Effector memory CD4-positive, alpha-beta T cell (primary cell): ENCODE measurements at regions not wholly inside any gene's neighbourhood (a gene's known extent, or its start where the extent isn't known, plus 50 kb on each side); places are given as distances from the start of the nearest gene placed in this dataset.

Experiments
- DNase-seq, 3 donors: peaks; one replicate each; pipeline ENCODE4 v3.0.0-alpha.2; 2020
- H3K27ac ChIP-seq: 2 replicates; pipeline ENCODE4 v1.7.0; 2013; ENCODE audit warnings: mild to moderate bottlenecking, low read length, moderate library complexity; ENCODE audit not compliant: insufficient read depth, poor library complexity, severe bottlenecking
- H3K27me3 ChIP-seq: replicated peaks from 2 replicates; pipeline ENCODE4 v1.7.0; 2013; ENCODE audit warnings: mild to moderate bottlenecking, low read length; ENCODE audit not compliant: insufficient read depth, control insufficient read depth, poor library complexity, severe bottlenecking
- H3K36me3 ChIP-seq: 2 replicates; pipeline ENCODE4 v1.7.0; 2013; ENCODE audit warnings: mild to moderate bottlenecking, low read length, moderate library complexity; ENCODE audit not compliant: control insufficient read depth, insufficient read depth
- H3K4me1 ChIP-seq: 2 replicates; pipeline ENCODE4 v1.7.0; 2013; ENCODE audit warnings: low read length, mild to moderate bottlenecking; ENCODE audit not compliant: control insufficient read depth, insufficient read depth, poor library complexity, severe bottlenecking
- H3K4me3 ChIP-seq: 2 replicates; pipeline ENCODE4 v1.7.0; 2013; ENCODE audit warnings: low read length, low read depth, mild to moderate bottlenecking; ENCODE audit not compliant: insufficient read depth, poor library complexity, severe bottlenecking
- H3K9me3 ChIP-seq: 2 replicates; pipeline ENCODE4 v1.7.0; 2013; ENCODE audit warnings: mild to moderate bottlenecking, low read length, moderate library complexity; ENCODE audit not compliant: control insufficient read depth

- no peak overlapping the region for H3K4me3 ChIP-seq
- H3K36me3 ChIP-seq = no peaks in the 10 kb centered on the region
- H3K4me1 ChIP-seq = no peaks in the 10 kb centered on the region
- H3K27ac ChIP-seq = no peak overlapping the region
- H3K9me3 ChIP-seq = no peaks in the 10 kb centered on the region
- no peak for DNase-seq
- H3K27me3 ChIP-seq = no peaks in the 10 kb centered on the region
Measured at GRCh38 chr2:552906-553305, 124.3 kb downstream of the TMEM18 start.

- Histone ChIP-seq H3K9me3 (no peaks in the 10 kb centered on the region), H3K27ac (no peak overlapping the region), H3K4me1 (no peaks in the 10 kb centered on the region), H3K36me3 (no peaks in the 10 kb centered on the region), H3K4me3 (no peak overlapping the region), H3K27me3 (no peaks in the 10 kb centered on the region)
- no peak for DNase-seq
Measured at GRCh38 chr2:551621-552020, 125.6 kb downstream of the TMEM18 start.

- Histone ChIP-seq H3K4me3 (no peak overlapping the region), H3K27me3 (no peaks in the 10 kb centered on the region), H3K9me3 (no peaks in the 10 kb centered on the region), H3K4me1 (no peaks in the 10 kb centered on the region), H3K36me3 (no peaks in the 10 kb centered on the region), H3K27ac (no peak overlapping the region)
- DNase-seq = no peak
Measured at GRCh38 chr2:550860-551567, 126.2 kb downstream of the TMEM18 start.

- no peak overlapping the region for H3K27ac ChIP-seq
- no peaks in the 10 kb centered on the region for H3K36me3 ChIP-seq
- H3K27me3 ChIP-seq = no peaks in the 10 kb centered on the region
- H3K4me3 ChIP-seq = no peak overlapping the region
- no peak for DNase-seq
- H3K4me1 ChIP-seq = no peaks in the 10 kb centered on the region
- no peaks in the 10 kb centered on the region for H3K9me3 ChIP-seq
Measured at GRCh38 chr2:545711-546650, 131.2 kb downstream of the TMEM18 start.

GRCh38 chr2:545228-545627 is 132.0 kb downstream of the TMEM18 start:
- Histone ChIP-seq H3K4me3 (no peak overlapping the region), H3K27me3 (no peaks in the 10 kb centered on the region), H3K27ac (no peak overlapping the region), H3K4me1 (no peaks in the 10 kb centered on the region), H3K36me3 (no peaks in the 10 kb centered on the region), H3K9me3 (no peaks in the 10 kb centered on the region)
- DNase-seq = no peak

- H3K4me1 ChIP-seq = no peaks in the 10 kb centered on the region
- no peaks in the 10 kb centered on the region for H3K27me3 ChIP-seq
- H3K36me3 ChIP-seq = no peaks in the 10 kb centered on the region
- H3K4me3 ChIP-seq = no peak overlapping the region
- H3K9me3 ChIP-seq = no peaks in the 10 kb centered on the region
- DNase-seq = no peak
- no peak overlapping the region for H3K27ac ChIP-seq
Measured at GRCh38 chr2:538646-539045, 138.6 kb downstream of the TMEM18 start.

GRCh38 chr2:535222-535621 is 142.0 kb downstream of the TMEM18 start:
- no peak for DNase-seq
- Histone ChIP-seq H3K4me1 (no peaks in the 10 kb centered on the region), H3K9me3 (no peaks in the 10 kb centered on the region), H3K27ac (no peak overlapping the region), H3K36me3 (no peaks in the 10 kb centered on the region), H3K4me3 (no peak overlapping the region), H3K27me3 (no peaks in the 10 kb centered on the region)

- no peaks in the 10 kb centered on the region for H3K27me3 ChIP-seq
- H3K36me3 ChIP-seq = no peaks in the 10 kb centered on the region
- H3K27ac ChIP-seq = no peak overlapping the region
- no peak for DNase-seq
- H3K9me3 ChIP-seq = no peaks in the 10 kb centered on the region
- H3K4me3 ChIP-seq = no peak overlapping the region
- no peaks in the 10 kb centered on the region for H3K4me1 ChIP-seq
Measured at GRCh38 chr2:529852-530251, 147.4 kb downstream of the TMEM18 start.

- Histone ChIP-seq H3K4me3 (no peak overlapping the region), H3K36me3 (no peaks in the 10 kb centered on the region), H3K9me3 (no peaks in the 10 kb centered on the region), H3K4me1 (no peaks in the 10 kb centered on the region), H3K27ac (no peak overlapping the region), H3K27me3 (no peaks in the 10 kb centered on the region)
- DNase-seq = no peak
Measured at GRCh38 chr2:529424-529823, 147.8 kb downstream of the TMEM18 start.

- H3K4me1 ChIP-seq = no peaks in the 10 kb centered on the region
- no peaks in the 10 kb centered on the region for H3K9me3 ChIP-seq
- no peak for DNase-seq
- no peak overlapping the region for H3K4me3 ChIP-seq
- H3K27ac ChIP-seq = no peak overlapping the region
- no peaks in the 10 kb centered on the region for H3K36me3 ChIP-seq
- no peaks in the 10 kb centered on the region for H3K27me3 ChIP-seq
Measured at GRCh38 chr2:527581-527980, 149.6 kb downstream of the TMEM18 start.
